MM.1S (cell line): ENCODE measurements at regions not wholly inside any gene's neighbourhood (a gene's known extent, or its start where the extent isn't known, plus 50 kb on each side); places are given as distances from the start of the nearest gene placed in this dataset.
"Not testable (repeated sequence)": the region's sequence is repeated elsewhere in the genome, so short reads cannot be mapped to it uniquely, and the experiment has no call there.

Experiments
- DNase-seq: peaks from one replicate; pipeline ENCODE4 v3.0.0-alpha.2; 2015
- H2AFZ ChIP-seq: fragments of 300-600 bp; sonication (generic); 2 replicates; pipeline ENCODE4 v1.6.0; 2016; ENCODE audit warnings: antibody characterized with exemption, low read length
- H3F3A ChIP-seq: fragments of 300-600 bp; sonication (generic); 2 replicates; pipeline ENCODE4 v1.6.1; 2016; ENCODE audit warnings: mild to moderate bottlenecking, antibody characterized with exemption, low read length, moderate library complexity, mixed read lengths; ENCODE audit not compliant: insufficient read depth
- H3K27ac ChIP-seq: fragments of 300-600 bp; sonication (generic); 2 replicates; pipeline ENCODE4 v1.5.1; 2016; ENCODE audit warnings: mild to moderate bottlenecking, low read length
- H3K27me3 ChIP-seq: fragments of 300-600 bp; sonication (generic); replicated peaks from 2 replicates; pipeline ENCODE4 v1.6.0; 2016; ENCODE audit warnings: low read length; ENCODE audit not compliant: insufficient read depth
- H3K36me3 ChIP-seq: fragments of 300-600 bp; sonication (generic); replicated peaks from 2 replicates; pipeline ENCODE4 v1.6.1; 2016; ENCODE audit warnings: mild to moderate bottlenecking, low read length, mixed read lengths; ENCODE audit not compliant: insufficient read depth
- H3K4me1 ChIP-seq: fragments of 300-600 bp; sonication (generic); 2 replicates; pipeline ENCODE4 v1.6.1; 2016; ENCODE audit warnings: low read length, mixed read lengths
- H3K4me2 ChIP-seq: fragments of 300-600 bp; sonication (generic); 2 replicates; pipeline ENCODE4 v1.6.0; 2016; ENCODE audit warnings: low read depth, low read length
- H3K4me3 ChIP-seq: fragments of 300-600 bp; sonication (generic); 2 replicates; pipeline ENCODE4 v1.5.1; 2016; ENCODE audit warnings: low read length, mixed read lengths
- H3K79me2 ChIP-seq: fragments of 300-600 bp; sonication (generic); 2 replicates; pipeline ENCODE4 v1.6.1; 2016; ENCODE audit warnings: mixed run types, low read length, mixed read lengths
- H3K9ac ChIP-seq: fragments of 300-600 bp; sonication (generic); 2 replicates; pipeline ENCODE4 v1.6.1; 2016; ENCODE audit warnings: low read length, mixed read lengths
- H3K9me2 ChIP-seq: fragments of 300-600 bp; sonication (generic); replicated peaks from 2 replicates; pipeline ENCODE4 v1.6.1; 2016; ENCODE audit warnings: mild to moderate bottlenecking, low read length, mixed read lengths; ENCODE audit not compliant: insufficient read depth
- H3K9me3 ChIP-seq: fragments of 300-600 bp; sonication (generic); replicated peaks from 2 replicates; pipeline ENCODE4 v1.6.1; 2016; ENCODE audit warnings: mild to moderate bottlenecking, low read length, mixed read lengths; ENCODE audit not compliant: insufficient read depth
- H4K20me1 ChIP-seq: fragments of 300-600 bp; sonication (generic); 2 replicates; pipeline ENCODE4 v1.6.1; 2016; ENCODE audit warnings: mild to moderate bottlenecking, low read length, moderate library complexity, mixed read lengths; ENCODE audit not compliant: insufficient read depth
- EZH2 ChIP-seq: fragments of 300-600 bp; sonication (generic); optimal IDR thresholded peaks from 2 replicates; pipeline ENCODE3; 2017; ENCODE audit warnings: low read depth, mild to moderate bottlenecking, antibody characterized with exemption, low read length, mixed read lengths
- EZH2phosphoT487 ChIP-seq: fragments of 300-600 bp; sonication (generic); IDR thresholded peaks from 2 replicates; pipeline ENCODE4 v1.6.1; 2018; ENCODE audit warnings: antibody characterized with exemption, low read length
- TF ChIP-seq, protein P1 (sequence below): fragments of 300-600 bp; sonication (generic); IDR thresholded peaks from 2 replicates; pipeline ENCODE4 v1.5.1; 2016; ENCODE audit warnings: antibody characterized with exemption, low read length, mixed read lengths

DNA sequence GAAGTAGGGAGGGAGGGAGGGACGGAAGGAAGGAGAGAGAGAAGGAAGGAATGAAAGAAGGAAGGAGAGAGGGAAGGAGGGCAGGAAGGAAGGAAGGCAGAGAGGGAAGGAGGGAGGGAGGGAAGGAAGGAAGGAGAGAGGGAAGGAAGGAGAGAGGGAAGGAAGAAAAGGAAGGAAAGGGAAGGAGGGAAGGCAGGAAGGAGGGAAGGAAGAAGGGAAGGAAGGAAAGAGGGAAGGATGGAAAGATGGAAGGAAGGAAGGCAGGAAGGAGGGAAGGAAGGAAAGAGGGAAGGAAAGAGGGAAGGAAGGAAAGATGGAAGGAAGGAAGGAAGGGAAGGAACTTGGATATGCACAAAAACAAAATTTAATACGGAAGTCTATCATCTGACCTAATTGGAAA is 844.5 kb upstream of the DEFB115 start:
- no peak overlapping the region for H3K9ac ChIP-seq
- H3K79me2 ChIP-seq = no peaks in the 10 kb centered on the region
- TF ChIP-seq, protein P1, sequence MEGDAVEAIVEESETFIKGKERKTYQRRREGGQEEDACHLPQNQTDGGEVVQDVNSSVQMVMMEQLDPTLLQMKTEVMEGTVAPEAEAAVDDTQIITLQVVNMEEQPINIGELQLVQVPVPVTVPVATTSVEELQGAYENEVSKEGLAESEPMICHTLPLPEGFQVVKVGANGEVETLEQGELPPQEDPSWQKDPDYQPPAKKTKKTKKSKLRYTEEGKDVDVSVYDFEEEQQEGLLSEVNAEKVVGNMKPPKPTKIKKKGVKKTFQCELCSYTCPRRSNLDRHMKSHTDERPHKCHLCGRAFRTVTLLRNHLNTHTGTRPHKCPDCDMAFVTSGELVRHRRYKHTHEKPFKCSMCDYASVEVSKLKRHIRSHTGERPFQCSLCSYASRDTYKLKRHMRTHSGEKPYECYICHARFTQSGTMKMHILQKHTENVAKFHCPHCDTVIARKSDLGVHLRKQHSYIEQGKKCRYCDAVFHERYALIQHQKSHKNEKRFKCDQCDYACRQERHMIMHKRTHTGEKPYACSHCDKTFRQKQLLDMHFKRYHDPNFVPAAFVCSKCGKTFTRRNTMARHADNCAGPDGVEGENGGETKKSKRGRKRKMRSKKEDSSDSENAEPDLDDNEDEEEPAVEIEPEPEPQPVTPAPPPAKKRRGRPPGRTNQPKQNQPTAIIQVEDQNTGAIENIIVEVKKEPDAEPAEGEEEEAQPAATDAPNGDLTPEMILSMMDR = no peak
- TF ChIP-seq EZH2 (no peak), EZH2phosphoT487 (no peak)
- no peaks in the 10 kb centered on the region for H3K27me3 ChIP-seq
- H3K36me3 ChIP-seq = no peaks in the 10 kb centered on the region
- H3K4me2 ChIP-seq = no peak overlapping the region
- H3F3A ChIP-seq = no peaks in the 10 kb centered on the region
- no peak overlapping the region for H3K4me3 ChIP-seq
- H2AFZ ChIP-seq = no peak overlapping the region
- no peaks in the 10 kb centered on the region for H3K9me3 ChIP-seq
- H3K9me2 ChIP-seq = no peaks in the 10 kb centered on the region
- H4K20me1 ChIP-seq = no peaks in the 10 kb centered on the region
- no peaks in the 10 kb centered on the region for H3K4me1 ChIP-seq
- DNase-seq = no peak
- H3K27ac ChIP-seq = no peak overlapping the region

DNA sequence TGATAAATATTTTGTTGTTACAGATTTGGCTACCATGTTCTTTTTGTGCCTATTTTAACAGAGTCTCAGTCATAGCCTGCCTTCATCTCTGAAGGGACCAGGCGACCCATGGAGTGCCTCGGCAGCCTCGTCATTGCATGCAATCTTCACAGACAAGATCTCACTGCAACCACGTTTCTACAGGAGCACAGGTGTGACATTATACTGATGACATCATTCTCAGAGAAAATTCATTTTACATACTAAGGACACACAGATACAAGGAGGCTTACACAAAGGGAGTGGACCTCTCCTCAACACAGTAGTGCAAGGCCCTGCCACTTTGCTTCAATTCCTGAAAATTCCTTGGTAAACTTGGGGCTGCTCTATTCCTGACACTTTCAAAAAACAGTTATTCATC is 840.1 kb upstream of the DEFB115 start:
- H3F3A ChIP-seq, H3K4me3 ChIP-seq, H3K9me3 ChIP-seq, H3K36me3 ChIP-seq, H3K4me1 ChIP-seq, H2AFZ ChIP-seq, H3K27me3 ChIP-seq, H4K20me1 ChIP-seq, H3K9me2 ChIP-seq, H3K27ac ChIP-seq, H3K9ac ChIP-seq, H3K79me2 ChIP-seq, DNase-seq, H3K4me2 ChIP-seq: not testable (repeated sequence)

DNA sequence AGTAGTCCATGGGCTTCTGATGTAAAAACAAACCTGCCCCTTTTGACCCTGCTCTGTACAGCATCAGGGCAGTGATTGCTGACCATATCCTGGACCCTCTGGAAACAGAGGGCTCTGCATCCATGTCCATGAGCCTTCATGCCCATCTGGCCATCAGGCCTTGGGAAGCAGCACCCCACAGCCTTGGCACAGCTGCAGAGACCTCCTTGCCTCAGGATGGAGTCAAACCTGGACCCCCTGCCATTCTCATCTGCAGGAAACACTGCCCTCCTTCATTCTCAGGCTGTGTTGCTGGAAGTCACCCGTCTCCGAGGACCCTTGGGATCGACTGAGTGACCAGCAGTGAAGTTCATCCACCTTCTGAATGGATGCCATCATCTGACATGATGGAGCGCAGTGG is 839.1 kb upstream of the DEFB115 start:
- not testable (repeated sequence) for H3F3A ChIP-seq, H3K4me1 ChIP-seq, DNase-seq, H3K4me2 ChIP-seq, H3K27ac ChIP-seq, H3K9ac ChIP-seq, H3K36me3 ChIP-seq, H3K9me2 ChIP-seq, H3K4me3 ChIP-seq, H2AFZ ChIP-seq, H3K27me3 ChIP-seq, H3K79me2 ChIP-seq, H4K20me1 ChIP-seq, H3K9me3 ChIP-seq

DNA sequence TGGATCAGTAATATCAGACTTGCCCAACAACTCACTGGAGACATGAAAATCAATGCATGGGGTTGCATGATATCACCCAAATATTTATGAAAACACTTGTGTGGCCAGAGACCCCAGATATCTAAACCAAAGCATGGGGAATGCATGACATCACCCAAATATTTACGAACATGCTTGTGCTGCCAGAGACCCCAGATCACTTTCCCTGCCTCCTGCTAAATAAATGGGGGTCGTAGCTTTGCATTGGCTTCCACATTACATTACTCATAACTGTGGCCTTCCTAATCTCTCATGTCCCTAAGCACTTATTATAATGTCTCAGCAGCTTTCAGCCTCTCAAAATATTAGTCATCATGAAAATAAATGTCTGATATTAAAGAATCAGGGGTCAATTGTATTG is 838.0 kb upstream of the DEFB115 start:
- no peaks in the 10 kb centered on the region for H3K4me1 ChIP-seq
- no peak overlapping the region for H2AFZ ChIP-seq
- no peaks in the 10 kb centered on the region for H3K9me3 ChIP-seq
- H3F3A ChIP-seq = no peaks in the 10 kb centered on the region
- H3K27me3 ChIP-seq = no peaks in the 10 kb centered on the region
- no peak overlapping the region for H3K9ac ChIP-seq
- DNase-seq = no peak
- no peaks in the 10 kb centered on the region for H3K79me2 ChIP-seq
- no peak overlapping the region for H3K4me2 ChIP-seq
- H3K9me2 ChIP-seq = no peaks in the 10 kb centered on the region
- H3K4me3 ChIP-seq = no peak overlapping the region
- TF ChIP-seq EZH2 (no peak), EZH2phosphoT487 (no peak)
- TF ChIP-seq, protein P1 = no peak
- no peaks in the 10 kb centered on the region for H3K36me3 ChIP-seq
- no peak overlapping the region for H3K27ac ChIP-seq
- no peaks in the 10 kb centered on the region for H4K20me1 ChIP-seq

DNA sequence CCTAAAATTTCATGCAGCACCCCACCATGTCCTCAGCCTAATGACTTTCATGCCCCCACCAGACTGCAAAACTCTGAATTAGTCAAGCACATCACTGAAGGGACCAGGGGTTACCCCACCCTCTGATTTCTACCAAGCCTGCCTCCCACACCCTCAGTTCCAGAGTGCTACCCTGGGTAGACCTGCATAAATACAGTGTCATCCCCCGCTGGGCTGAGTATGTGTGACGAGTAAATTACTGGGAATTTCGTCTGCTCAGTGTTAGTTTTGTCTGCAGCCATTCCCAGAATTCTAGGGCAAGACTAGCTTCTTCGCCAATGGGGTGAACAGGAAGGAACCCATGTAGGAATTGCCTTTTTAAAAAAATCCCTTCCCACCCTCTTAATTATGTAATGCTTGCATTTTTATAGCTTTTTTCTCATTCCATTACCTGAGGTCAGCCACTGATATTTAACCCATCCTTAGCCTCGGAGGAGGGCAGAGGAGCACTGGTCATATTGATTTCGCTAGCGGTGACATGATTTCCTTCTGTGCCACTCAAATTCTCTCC is 837.5 kb upstream of the DEFB115 start:
- not testable (repeated sequence) for H3K27me3 ChIP-seq, H3K27ac ChIP-seq, H3K79me2 ChIP-seq, H3K36me3 ChIP-seq, H3K9me2 ChIP-seq, H3K9ac ChIP-seq, H2AFZ ChIP-seq, H4K20me1 ChIP-seq, H3K9me3 ChIP-seq, H3F3A ChIP-seq, H3K4me1 ChIP-seq, H3K4me2 ChIP-seq, DNase-seq, H3K4me3 ChIP-seq
